H9 (cell line): ENCODE measurements at regions not wholly inside any gene's neighbourhood (a gene's known extent, or its start where the extent isn't known, plus 50 kb on each side); places are given as distances from the start of the nearest gene placed in this dataset.

ENCODE experiments used
- DNase-seq: peaks from one replicate; pipeline ENCODE4 v3.0.0-alpha.2; 2017
- H2AFZ ChIP-seq: one replicate; pipeline ENCODE4 v1.6.1; 2013; ENCODE audit warnings: mild to moderate bottlenecking, low read length, control low read depth, moderate library complexity
- H2AK5ac ChIP-seq: 2 replicates; pipeline ENCODE4 v1.6.1; 2013; ENCODE audit warnings: low read length, control low read depth, mixed read lengths; ENCODE audit not compliant: insufficient read length
- H2BK120ac ChIP-seq: one replicate; pipeline ENCODE4 v1.6.1; 2013; ENCODE audit warnings: low read depth, mild to moderate bottlenecking, low read length, control low read depth, inconsistent platforms; ENCODE audit not compliant: poor library complexity, severe bottlenecking
- H2BK12ac ChIP-seq: 2 replicates; pipeline ENCODE4 v1.6.1; 2013; ENCODE audit warnings: low read length, control low read depth, mixed read lengths, low read depth; ENCODE audit not compliant: insufficient read length
- H2BK15ac ChIP-seq: 2 replicates; pipeline ENCODE4 v1.6.1; 2013; ENCODE audit warnings: low read depth, low read length, control low read depth
- H2BK20ac ChIP-seq: one replicate; pipeline ENCODE4 v1.6.1; 2013; ENCODE audit warnings: low read depth, mild to moderate bottlenecking, low read length, control low read depth, inconsistent platforms; ENCODE audit not compliant: poor library complexity, severe bottlenecking
- H2BK5ac ChIP-seq: 2 replicates; pipeline ENCODE4 v1.6.1; 2013; ENCODE audit warnings: low read length, control low read depth, mixed read lengths; ENCODE audit not compliant: insufficient read length
- H3K14ac ChIP-seq: 2 replicates; pipeline ENCODE4 v1.6.1; 2013; ENCODE audit warnings: low read length, control low read depth; ENCODE audit not compliant: insufficient read depth
- H3K18ac ChIP-seq: 2 replicates; pipeline ENCODE4 v1.6.1; 2013; ENCODE audit warnings: low read depth, mild to moderate bottlenecking, mixed read lengths, low read length, control low read depth; ENCODE audit not compliant: insufficient read length
- H3K23ac ChIP-seq: 2 replicates; pipeline ENCODE4 v1.6.1; 2013; ENCODE audit warnings: low read length, control low read depth, mixed read lengths, low read depth; ENCODE audit not compliant: insufficient read length
- H3K23me2 ChIP-seq: 2 replicates; pipeline ENCODE4 v1.6.1; 2013; ENCODE audit warnings: low read depth, mild to moderate bottlenecking, mixed read lengths, low read length, control low read depth; ENCODE audit not compliant: insufficient read length, poor library complexity, severe bottlenecking
- H3K27ac ChIP-seq: 2 replicates; pipeline ENCODE4 v1.5.1; 2013; ENCODE audit warnings: low read length, control low read depth, mixed read lengths, low read depth; ENCODE audit not compliant: insufficient read length
- H3K27me3 ChIP-seq: 2 replicates; pipeline ENCODE4 v1.6.1; 2013; ENCODE audit warnings: low read length, control low read depth, inconsistent platforms; ENCODE audit not compliant: insufficient read depth
- H3K4ac ChIP-seq: 2 replicates; pipeline ENCODE4 v1.6.1; 2013; ENCODE audit warnings: low read depth, mild to moderate bottlenecking, control low read depth, inconsistent platforms, low read length, moderate library complexity
- H3K4me1 ChIP-seq: 2 replicates; pipeline ENCODE4 v1.6.1; 2013; ENCODE audit warnings: low read length, control low read depth, inconsistent platforms; ENCODE audit not compliant: insufficient read depth
- H3K4me2 ChIP-seq: 2 replicates; pipeline ENCODE4 v1.6.1; 2013; ENCODE audit warnings: low read length, control low read depth, mixed read lengths; ENCODE audit not compliant: insufficient read length, insufficient read depth
- H3K56ac ChIP-seq: 2 replicates; pipeline ENCODE4 v1.6.1; 2013; ENCODE audit warnings: low read depth, mild to moderate bottlenecking, mixed read lengths, low read length, control low read depth; ENCODE audit not compliant: insufficient read length
- H3K79me1 ChIP-seq: 2 replicates; pipeline ENCODE4 v1.6.1; 2013; ENCODE audit warnings: low read depth, mild to moderate bottlenecking, moderate library complexity, low read length, control low read depth, inconsistent platforms; ENCODE audit not compliant: insufficient read depth, poor library complexity, severe bottlenecking
- H3K79me2 ChIP-seq: 2 replicates; pipeline ENCODE4 v1.6.1; 2013; ENCODE audit warnings: low read length, control low read depth, inconsistent platforms; ENCODE audit not compliant: insufficient read depth
- H3K9ac ChIP-seq: 2 replicates; pipeline ENCODE4 v1.6.1; 2013; ENCODE audit warnings: low read length, control low read depth, mixed read lengths; ENCODE audit not compliant: insufficient read length; ENCODE audit errors: extremely low read depth
- H3K9me3 ChIP-seq: one replicate; pipeline ENCODE4 v1.6.1; 2013; ENCODE audit warnings: low read depth, low read length, inconsistent platforms; ENCODE audit not compliant: control insufficient read depth
- H3T11ph ChIP-seq: one replicate; pipeline ENCODE4 v1.6.1; 2013; ENCODE audit warnings: mild to moderate bottlenecking, low read length, control low read depth, inconsistent platforms
- H4K20me1 ChIP-seq: one replicate; pipeline ENCODE4 v1.6.1; 2013; ENCODE audit not compliant: control insufficient read depth, insufficient read length, insufficient read depth
- H4K5ac ChIP-seq: 2 replicates; pipeline ENCODE4 v1.6.1; 2013; ENCODE audit warnings: low read depth, mild to moderate bottlenecking, mixed read lengths, low read length, control low read depth; ENCODE audit not compliant: insufficient read length
- H4K8ac ChIP-seq: replicated peaks from 2 replicates; pipeline ENCODE4 v1.6.1; 2013; ENCODE audit warnings: low read length, control low read depth, mixed read lengths, low read depth; ENCODE audit not compliant: insufficient read length
- H4K91ac ChIP-seq: 2 replicates; pipeline ENCODE4 v1.6.1; 2013; ENCODE audit warnings: low read depth, mild to moderate bottlenecking, moderate library complexity, mixed read lengths, low read length, control low read depth; ENCODE audit not compliant: insufficient read length
- H3K27ac Mint-ChIP-seq, 3 experiments: 2 replicates in 2 of 3; 3 replicates in 1 of 3; pipeline ENCODE4 v1.8.0; 2020 to 2021; ENCODE audit warnings: mixed read lengths in 3 of 3, mild to moderate bottlenecking in 1 of 3, moderate library complexity in 1 of 3
- H3K27me3 Mint-ChIP-seq: 2 replicates; pipeline ENCODE4 v1.8.0; 2021; ENCODE audit warnings: low read depth, mild to moderate bottlenecking, moderate library complexity, mixed read lengths
- H3K36me3 Mint-ChIP-seq, 3 experiments: 2 replicates in 2 of 3; 3 replicates in 1 of 3; pipeline ENCODE4 v1.8.0; 2020 to 2021; ENCODE audit warnings: low read depth in 3 of 3, mixed read lengths in 3 of 3; ENCODE audit not compliant: insufficient read depth in 1 of 3
- H3K4me1 Mint-ChIP-seq, 2 experiments: 2 replicates each; pipeline ENCODE4 v1.8.0; 2020; ENCODE audit warnings: mixed read lengths in 2 of 2
- H3K4me3 Mint-ChIP-seq, 2 experiments: 2 replicates in 1 of 2; 3 replicates in 1 of 2; pipeline ENCODE4 v1.8.0; 2020 to 2021; ENCODE audit warnings: mild to moderate bottlenecking in 2 of 2, mixed read lengths in 2 of 2, moderate library complexity in 1 of 2
- H3K9me3 Mint-ChIP-seq, 2 experiments: 2 replicates in 1 of 2; 3 replicates in 1 of 2; pipeline ENCODE4 v1.8.0; 2020; ENCODE audit warnings: mild to moderate bottlenecking in 2 of 2, mixed read lengths in 2 of 2, moderate library complexity in 1 of 2
- WGBS: extraction: QIAGEN DNeasy Blood & Tissue Kit; methylation state at CpG from one replicate; pipeline ENCODE4 v1.1.7; 2013; ENCODE audit warnings: missing lambda C conversion rate, low lambda C conversion rate, mixed read lengths; ENCODE audit not compliant: insufficient read length; ENCODE audit errors: extremely low coverage; 5-methylcytosine and 5-hydroxymethylcytosine counted together
- TF ChIP-seq, protein P1 (sequence below): fragments of 200-600 bp; sonication (generic); conservative IDR thresholded peaks from 3 replicates; pipeline ENCODE4 v1.8.0; 2021; ENCODE audit warnings: antibody characterized with exemption, mild to moderate bottlenecking

DNA sequence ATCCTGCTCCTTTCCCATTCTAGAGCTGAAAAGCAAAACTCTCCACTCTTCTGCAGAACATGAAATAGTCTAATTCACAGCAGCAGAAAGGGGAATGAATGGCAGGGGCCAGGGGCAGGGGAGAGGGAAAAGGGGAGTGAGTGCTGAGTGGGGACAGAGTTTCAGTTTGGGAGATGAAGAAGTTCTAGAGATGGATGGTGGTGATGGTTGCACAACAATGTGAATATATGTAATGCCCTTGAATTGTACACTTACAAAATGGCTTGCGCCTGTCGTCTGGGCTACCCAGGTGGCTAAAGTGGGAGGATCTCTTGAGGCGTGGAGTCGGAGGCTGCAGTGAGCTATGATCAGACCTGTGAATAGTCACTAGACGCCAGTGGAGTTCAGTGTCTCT is 78.5 kb upstream of the MEF2A start:
- Histone ChIP-seq H3K27me3 (no peaks in the 10 kb centered on the region), H3T11ph (no peak overlapping the region), H3K14ac (no peak overlapping the region), H4K8ac (no peak overlapping the region), H3K9me3 (no peaks in the 10 kb centered on the region), H4K5ac (no peak overlapping the region), H3K4me1 (no peaks in the 10 kb centered on the region; the same call in 1 of the 2 replicates), H3K23me2 (no peaks in the 10 kb centered on the region), H2BK12ac (no peak overlapping the region), H3K79me2 (no peaks in the 10 kb centered on the region), H2BK5ac (no peak overlapping the region), H2BK15ac (no peak overlapping the region), H3K56ac (no peak overlapping the region), H2AK5ac (no peak overlapping the region), H3K9ac (no peak overlapping the region), H3K23ac (no peak overlapping the region), H2BK20ac (no peak overlapping the region), H2BK120ac (no peak overlapping the region), H3K4ac (no peak overlapping the region), H3K4me2 (peak overlapping the region; percentile 55), H2AFZ (no peak overlapping the region), H4K91ac (no peak overlapping the region), H3K18ac (no peak overlapping the region), H3K27ac (no peak overlapping the region), H3K79me1 (no peaks in the 10 kb centered on the region), H4K20me1 (no peaks in the 10 kb centered on the region)
- TF ChIP-seq, protein P1, sequence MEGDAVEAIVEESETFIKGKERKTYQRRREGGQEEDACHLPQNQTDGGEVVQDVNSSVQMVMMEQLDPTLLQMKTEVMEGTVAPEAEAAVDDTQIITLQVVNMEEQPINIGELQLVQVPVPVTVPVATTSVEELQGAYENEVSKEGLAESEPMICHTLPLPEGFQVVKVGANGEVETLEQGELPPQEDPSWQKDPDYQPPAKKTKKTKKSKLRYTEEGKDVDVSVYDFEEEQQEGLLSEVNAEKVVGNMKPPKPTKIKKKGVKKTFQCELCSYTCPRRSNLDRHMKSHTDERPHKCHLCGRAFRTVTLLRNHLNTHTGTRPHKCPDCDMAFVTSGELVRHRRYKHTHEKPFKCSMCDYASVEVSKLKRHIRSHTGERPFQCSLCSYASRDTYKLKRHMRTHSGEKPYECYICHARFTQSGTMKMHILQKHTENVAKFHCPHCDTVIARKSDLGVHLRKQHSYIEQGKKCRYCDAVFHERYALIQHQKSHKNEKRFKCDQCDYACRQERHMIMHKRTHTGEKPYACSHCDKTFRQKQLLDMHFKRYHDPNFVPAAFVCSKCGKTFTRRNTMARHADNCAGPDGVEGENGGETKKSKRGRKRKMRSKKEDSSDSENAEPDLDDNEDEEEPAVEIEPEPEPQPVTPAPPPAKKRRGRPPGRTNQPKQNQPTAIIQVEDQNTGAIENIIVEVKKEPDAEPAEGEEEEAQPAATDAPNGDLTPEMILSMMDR, result no peak
- Mint-ChIP-seq H3K4me1 (peaks cover 19 to 21% of the 10 kb centered on the region in 2 experiments), H3K4me3 (peak overlapping the region; percentile 70 to 71; a peak in 4 of 5 replicates), H3K36me3 (no peaks in the 10 kb centered on the region; a peak in 1 of 7 replicates), H3K27ac (no peak overlapping the region), H3K9me3 (no peaks in the 10 kb centered on the region; a peak in 3 of 5 replicates), H3K27me3 (peaks cover 25% of the 10 kb centered on the region)
- no CpG with 5 or more reads among the region's 5 CpGs for WGBS
- DNase-seq, result no peak
